22Rv1 (cell line): ENCODE measurements at regions not wholly inside any gene's neighbourhood (a gene's known extent, or its start where the extent isn't known, plus 50 kb on each side); places are given as distances from the start of the nearest gene placed in this dataset.

ENCODE experiments used
- H3K27ac ChIP-seq: fragments of 450-650 bp; 2 replicates; pipeline ENCODE4 v1.5.1; 2017
- ZFX ChIP-seq: fragments of 450-650 bp; IDR thresholded peaks from 2 replicates; pipeline ENCODE4 v1.6.1; 2017; ENCODE audit warnings: antibody characterized with exemption, borderline replicate concordance
- TF ChIP-seq, protein P1 (sequence below): fragments of 450-650 bp; IDR thresholded peaks from 2 replicates; pipeline ENCODE4 v1.5.1; 2017; ENCODE audit warnings: mild to moderate bottlenecking

DNA sequence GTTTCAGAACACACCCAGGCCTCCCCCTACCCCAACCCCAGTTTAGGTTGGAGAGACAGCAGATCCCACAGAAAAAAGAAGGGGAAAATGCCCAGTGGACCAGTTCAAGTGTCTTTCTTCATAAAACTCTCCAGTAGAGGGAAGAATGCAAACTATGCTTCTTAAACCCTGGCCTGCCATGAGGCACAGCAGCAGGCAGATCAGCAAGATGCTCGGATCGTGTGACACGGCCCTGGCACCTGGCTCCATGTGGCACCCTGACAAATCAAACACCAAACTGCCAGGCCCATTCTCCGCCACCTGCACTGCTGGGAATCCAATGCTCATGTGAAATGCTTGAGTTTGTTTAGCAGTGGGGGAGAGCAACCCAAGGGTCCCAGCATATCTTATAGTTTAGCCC is 166.8 kb downstream of the SOX9 start:
- no peak overlapping the region for H3K27ac ChIP-seq
- TF ChIP-seq ZFX = no peak
- TF ChIP-seq, protein P1, sequence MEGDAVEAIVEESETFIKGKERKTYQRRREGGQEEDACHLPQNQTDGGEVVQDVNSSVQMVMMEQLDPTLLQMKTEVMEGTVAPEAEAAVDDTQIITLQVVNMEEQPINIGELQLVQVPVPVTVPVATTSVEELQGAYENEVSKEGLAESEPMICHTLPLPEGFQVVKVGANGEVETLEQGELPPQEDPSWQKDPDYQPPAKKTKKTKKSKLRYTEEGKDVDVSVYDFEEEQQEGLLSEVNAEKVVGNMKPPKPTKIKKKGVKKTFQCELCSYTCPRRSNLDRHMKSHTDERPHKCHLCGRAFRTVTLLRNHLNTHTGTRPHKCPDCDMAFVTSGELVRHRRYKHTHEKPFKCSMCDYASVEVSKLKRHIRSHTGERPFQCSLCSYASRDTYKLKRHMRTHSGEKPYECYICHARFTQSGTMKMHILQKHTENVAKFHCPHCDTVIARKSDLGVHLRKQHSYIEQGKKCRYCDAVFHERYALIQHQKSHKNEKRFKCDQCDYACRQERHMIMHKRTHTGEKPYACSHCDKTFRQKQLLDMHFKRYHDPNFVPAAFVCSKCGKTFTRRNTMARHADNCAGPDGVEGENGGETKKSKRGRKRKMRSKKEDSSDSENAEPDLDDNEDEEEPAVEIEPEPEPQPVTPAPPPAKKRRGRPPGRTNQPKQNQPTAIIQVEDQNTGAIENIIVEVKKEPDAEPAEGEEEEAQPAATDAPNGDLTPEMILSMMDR = no peak

DNA sequence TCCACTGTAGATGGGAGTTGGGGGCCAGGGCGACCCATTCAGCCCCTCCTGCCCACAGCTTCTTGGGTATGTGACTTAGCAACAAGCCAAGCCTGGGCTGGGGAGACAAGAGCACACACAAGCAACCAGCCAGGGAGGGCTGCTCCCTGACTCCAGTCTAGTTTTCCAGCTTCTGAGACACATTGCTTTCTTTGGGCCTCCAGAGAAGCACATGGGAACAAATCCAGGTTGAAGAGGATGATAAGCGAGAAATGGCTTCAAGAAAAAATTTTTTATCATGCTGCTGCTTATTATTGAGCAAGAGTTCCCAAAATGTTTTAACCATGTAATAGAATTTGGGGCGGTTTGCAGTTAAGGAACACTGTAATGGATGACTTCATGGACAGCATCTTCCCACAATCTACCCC is 173.7 kb downstream of the SOX9 start:
- TF ChIP-seq, protein P1 = no peak
- no peak for TF ChIP-seq ZFX
- no peak overlapping the region for H3K27ac ChIP-seq

DNA sequence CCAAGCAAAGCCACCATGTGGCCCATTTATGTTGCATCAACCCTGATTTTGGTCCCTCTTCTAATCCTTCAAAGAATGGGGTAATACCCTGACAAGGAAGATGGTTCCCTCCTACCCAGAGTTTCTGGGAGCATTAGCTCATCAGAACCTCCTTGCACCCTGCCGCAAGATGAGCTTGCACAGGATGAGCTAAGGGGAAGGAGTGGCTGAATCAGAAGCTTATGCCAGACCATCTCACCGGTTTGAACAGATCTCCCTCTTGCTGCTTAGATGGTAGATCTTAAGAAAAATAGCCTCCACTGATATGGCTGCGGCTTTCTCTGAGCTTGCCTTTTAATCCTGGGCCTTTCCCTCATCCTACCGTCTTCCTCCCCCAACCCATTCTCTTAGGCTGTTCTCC is 175.1 kb downstream of the SOX9 start:
- TF ChIP-seq, protein P1 = no peak
- no peak for TF ChIP-seq ZFX
- no peak overlapping the region for H3K27ac ChIP-seq

DNA sequence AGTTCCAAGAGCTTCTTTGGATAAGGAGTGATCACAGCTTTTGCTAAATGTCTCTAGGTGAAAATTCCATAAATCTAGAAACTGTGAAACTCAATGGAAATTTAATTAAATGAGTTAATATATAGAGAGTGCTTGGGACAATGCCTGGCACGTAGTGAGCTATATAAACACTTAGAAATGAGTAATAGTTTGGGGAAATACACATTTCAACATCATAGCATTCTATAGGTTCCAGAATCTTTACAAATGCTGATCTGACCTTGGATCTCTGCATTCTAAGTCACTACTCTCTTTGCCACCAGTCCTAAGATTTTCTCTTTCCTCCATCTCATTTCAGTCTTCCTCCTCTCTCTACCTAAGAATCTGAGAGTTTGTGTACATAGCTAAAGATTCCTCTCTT is 175.6 kb downstream of the SOX9 start:
- no peak overlapping the region for H3K27ac ChIP-seq

DNA sequence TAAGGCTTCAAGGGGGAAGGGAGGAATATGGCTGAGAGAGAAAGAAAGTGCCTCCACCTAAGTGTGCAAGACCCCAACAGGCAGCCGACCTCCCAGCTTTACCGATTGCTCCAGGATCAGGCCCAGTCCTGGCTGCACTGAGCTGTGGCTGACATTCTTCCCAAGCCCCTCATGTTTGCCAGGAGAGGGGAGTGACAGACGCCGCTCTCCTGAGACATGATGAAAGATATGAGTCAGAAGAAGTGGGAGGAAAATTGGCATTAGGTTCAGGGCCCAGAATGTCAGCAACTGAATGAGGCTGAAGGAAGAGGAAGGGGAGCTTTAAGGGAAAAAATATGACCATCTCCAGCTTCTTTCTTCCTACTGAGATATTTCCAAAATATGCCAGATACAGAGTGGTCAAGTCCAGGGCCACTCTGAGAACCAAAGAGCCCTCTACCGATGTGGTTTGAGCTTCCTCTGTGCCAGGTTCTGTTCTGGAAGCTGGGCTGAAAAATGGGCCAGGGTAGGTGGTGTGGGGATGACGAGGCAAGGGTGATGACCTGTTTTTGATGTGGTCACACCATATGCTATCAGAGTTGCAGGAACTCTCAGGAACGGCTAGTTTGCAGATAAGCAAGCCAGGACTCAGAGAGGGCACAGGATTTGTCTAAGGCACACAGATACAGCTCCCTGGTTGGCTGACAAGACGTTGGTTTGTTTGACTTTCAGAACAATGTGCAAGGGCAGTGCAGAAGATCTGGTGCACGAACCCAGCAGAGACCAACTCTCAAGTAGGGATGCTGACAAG is 176.7 kb downstream of the SOX9 start:
- TF ChIP-seq ZFX = no peak
- TF ChIP-seq, protein P1 = no peak
- no peak overlapping the region for H3K27ac ChIP-seq

More for the DNA sequence above, 175.6 kb downstream of the SOX9 start:
- TF ChIP-seq ZFX = no peak
- TF ChIP-seq, protein P1 = no peak

DNA sequence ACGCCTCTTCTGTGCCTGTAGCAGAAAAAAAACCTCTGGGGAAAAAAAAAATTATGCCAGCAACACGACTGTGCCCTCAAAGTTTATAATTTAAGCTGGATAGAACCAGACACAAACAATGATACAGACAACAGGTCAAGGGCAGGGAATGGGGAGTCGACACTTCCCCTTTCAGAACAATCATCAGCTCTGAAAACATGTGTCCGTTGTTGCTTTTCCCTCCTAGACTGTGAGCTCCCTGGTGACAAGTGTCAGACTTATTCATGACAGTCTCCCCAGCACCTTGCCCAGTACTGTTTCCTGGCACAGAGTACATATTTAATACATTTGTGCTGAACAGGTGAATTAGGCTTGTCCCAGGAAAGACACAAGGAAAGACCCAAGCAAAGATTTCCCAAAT is 178.3 kb downstream of the SOX9 start:
- TF ChIP-seq ZFX = no peak
- TF ChIP-seq, protein P1 = no peak
- no peak overlapping the region for H3K27ac ChIP-seq

DNA sequence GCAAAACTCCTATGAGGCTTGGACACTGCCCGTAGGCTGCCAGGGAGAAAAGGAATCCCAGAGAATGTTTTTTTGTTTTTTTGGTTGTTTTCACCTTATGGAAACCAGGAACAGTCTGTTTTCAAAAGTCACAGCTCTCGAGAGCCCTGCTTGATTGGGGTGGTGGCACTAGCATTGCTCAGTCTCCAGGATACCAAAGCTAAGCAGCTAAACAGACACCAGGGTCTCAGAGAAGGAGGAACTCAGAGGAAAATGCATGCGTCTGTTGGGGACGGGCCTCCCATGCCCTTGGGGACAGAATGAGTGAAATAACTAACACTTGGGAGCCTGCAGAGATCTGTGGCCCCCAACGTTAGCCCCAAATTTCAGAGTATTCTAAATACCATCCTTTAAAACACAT is 178.8 kb downstream of the SOX9 start:
- TF ChIP-seq, protein P1 = no peak
- no peak for TF ChIP-seq ZFX
- no peak overlapping the region for H3K27ac ChIP-seq
